Neural cell (in vitro differentiated cells): ENCODE measurements at regions not wholly inside any gene's neighbourhood (a gene's known extent, or its start where the extent isn't known, plus 50 kb on each side); places are given as distances from the start of the nearest gene placed in this dataset.
"Not testable (repeated sequence)": the region's sequence is repeated elsewhere in the genome, so short reads cannot be mapped to it uniquely, and the experiment has no call there.

Experiments used
- H2AFZ ChIP-seq: fragments of 200-600, 300-800 bp; sonication (generic), shearing (Covaris generic); 2 replicates; pipeline ENCODE4 v1.6.0; 2014; ENCODE audit warnings: low read depth, mild to moderate bottlenecking, antibody characterized with exemption, low read length, moderate library complexity
- H3F3A ChIP-seq: fragments of 200-600 bp; shearing (Covaris generic); 2 replicates; pipeline ENCODE4 v1.6.1; 2016; ENCODE audit warnings: mild to moderate bottlenecking, moderate library complexity, mixed read lengths, antibody characterized with exemption, low read length; ENCODE audit not compliant: insufficient read depth, poor library complexity, severe bottlenecking
- H3K27ac ChIP-seq: fragments of 200-600, 300-800 bp; sonication (generic), shearing (Covaris generic); 2 replicates; pipeline ENCODE4 v1.5.1; 2014; ENCODE audit warnings: mild to moderate bottlenecking, low read length, moderate library complexity
- H3K27me3 ChIP-seq: fragments of 300-800, 200-600 bp; sonication (generic), shearing (Covaris generic); 2 replicates; pipeline ENCODE4 v1.6.0; 2014; ENCODE audit warnings: mild to moderate bottlenecking, low read depth, low read length, moderate library complexity; ENCODE audit not compliant: insufficient read depth
- H3K36me3 ChIP-seq: fragments of 300-800, 200-600 bp; sonication (generic), shearing (Covaris generic); 2 replicates; pipeline ENCODE4 v1.5.1; 2014; ENCODE audit warnings: mild to moderate bottlenecking, antibody characterized with exemption, low read length, moderate library complexity; ENCODE audit not compliant: insufficient read depth
- H3K4me2 ChIP-seq: fragments of 300-800, 200-600 bp; sonication (generic), shearing (Covaris generic); 2 replicates; pipeline ENCODE4 v1.6.0; 2014; ENCODE audit warnings: mild to moderate bottlenecking, low read length
- H3K4me3 ChIP-seq: fragments of 300-800, 200-600 bp; sonication (generic), shearing (Covaris generic); 2 replicates; pipeline ENCODE4 v1.5.1; 2014; ENCODE audit warnings: mild to moderate bottlenecking, low read length, moderate library complexity
- H3K79me2 ChIP-seq: fragments of 200-600 bp; shearing (Covaris generic); replicated peaks from 2 replicates; pipeline ENCODE4 v1.6.0; 2014; ENCODE audit warnings: mild to moderate bottlenecking, low read length, moderate library complexity; ENCODE audit not compliant: insufficient read depth
- H3K9ac ChIP-seq: fragments of 300-800, 200-600 bp; sonication (generic), shearing (Covaris generic); 2 replicates; pipeline ENCODE4 v1.6.1; 2016; ENCODE audit warnings: mild to moderate bottlenecking, low read length, mixed read lengths
- H3K9me2 ChIP-seq: fragments of 200-600 bp; shearing (Covaris generic); 2 replicates; pipeline ENCODE4 v1.6.1; 2016; ENCODE audit warnings: mild to moderate bottlenecking, low read length, mixed read lengths; ENCODE audit not compliant: insufficient read depth
- H3K9me3 ChIP-seq: fragments of 200-600, 300-800 bp; sonication (generic), shearing (Covaris generic); 2 replicates; pipeline ENCODE4 v1.6.1; 2016; ENCODE audit warnings: mild to moderate bottlenecking, mixed run types, low read length, moderate library complexity, mixed read lengths
- H4K20me1 ChIP-seq: fragments of 200-600 bp; shearing (Covaris generic); 2 replicates; pipeline ENCODE4 v1.6.1; 2016; ENCODE audit warnings: mild to moderate bottlenecking, mixed run types; ENCODE audit not compliant: insufficient read depth
- EP300 ChIP-seq: fragments of 450-650 bp; conservative IDR thresholded peaks from 2 replicates; pipeline ENCODE4 v1.6.1; 2014; ENCODE audit warnings: antibody characterized with exemption, mild to moderate bottlenecking, moderate library complexity; ENCODE audit not compliant: poor library complexity, severe bottlenecking
- EZH2 ChIP-seq: fragments of 200-600, 300-800 bp; shearing (Covaris generic), sonication (generic); IDR thresholded peaks from 2 replicates; pipeline ENCODE4 v1.6.1; 2014; ENCODE audit warnings: antibody characterized with exemption, low read length, borderline replicate concordance, mild to moderate bottlenecking; ENCODE audit not compliant: insufficient read depth, poor library complexity, severe bottlenecking
- MXI1 ChIP-seq: fragments of 450-650 bp; conservative IDR thresholded peaks from 2 replicates; pipeline ENCODE4 v1.6.1; 2014; ENCODE audit warnings: antibody characterized with exemption, mild to moderate bottlenecking; ENCODE audit not compliant: poor library complexity, severe bottlenecking
- POLR2AphosphoS5 ChIP-seq: IDR thresholded peaks from 2 replicates; pipeline ENCODE4 v1.6.1; 2012
- RAD21 ChIP-seq: fragments of 450-650 bp; conservative IDR thresholded peaks from 2 replicates; pipeline ENCODE4 v1.6.1; 2014; ENCODE audit warnings: antibody characterized with exemption, mild to moderate bottlenecking, moderate library complexity
- SMC3 ChIP-seq: fragments of 450-650 bp; conservative IDR thresholded peaks from 2 replicates; pipeline ENCODE4 v1.6.1; 2014; ENCODE audit warnings: antibody characterized with exemption, mild to moderate bottlenecking, moderate library complexity; ENCODE audit not compliant: poor library complexity
- TAF1 ChIP-seq: IDR thresholded peaks from 2 replicates; pipeline ENCODE4 v1.6.1; 2012; ENCODE audit warnings: low read depth
- TF ChIP-seq, protein P1 (sequence below): IDR thresholded peaks from 2 replicates; pipeline ENCODE4 v1.6.1; 2012; ENCODE audit warnings: borderline replicate concordance
- TF ChIP-seq, protein P2 (sequence below): fragments of 450-650 bp; IDR thresholded peaks from 2 replicates; pipeline ENCODE4 v1.5.1; 2014; ENCODE audit warnings: antibody characterized with exemption, mild to moderate bottlenecking, moderate library complexity; ENCODE audit not compliant: poor library complexity, severe bottlenecking

GRCh38 chr7:16089191-16089590 is 332.1 kb downstream of the CRPPA start:
- Histone ChIP-seq H3K36me3 (no peaks in the 10 kb centered on the region), H3K9ac (no peak overlapping the region), H3K27me3 (no peaks in the 10 kb centered on the region), H3K4me2 (no peak overlapping the region), H4K20me1 (no peaks in the 10 kb centered on the region), H3K27ac (no peak overlapping the region), H3K9me3 (no peaks in the 10 kb centered on the region), H3K79me2 (no peaks in the 10 kb centered on the region), H3K4me3 (no peak overlapping the region), H3K9me2 (no peaks in the 10 kb centered on the region), H3F3A (no peaks in the 10 kb centered on the region), H2AFZ (no peak overlapping the region)
- TF ChIP-seq EZH2 (no peak), SMC3 (no peak), RAD21 (no peak)
- TF ChIP-seq, protein P1, sequence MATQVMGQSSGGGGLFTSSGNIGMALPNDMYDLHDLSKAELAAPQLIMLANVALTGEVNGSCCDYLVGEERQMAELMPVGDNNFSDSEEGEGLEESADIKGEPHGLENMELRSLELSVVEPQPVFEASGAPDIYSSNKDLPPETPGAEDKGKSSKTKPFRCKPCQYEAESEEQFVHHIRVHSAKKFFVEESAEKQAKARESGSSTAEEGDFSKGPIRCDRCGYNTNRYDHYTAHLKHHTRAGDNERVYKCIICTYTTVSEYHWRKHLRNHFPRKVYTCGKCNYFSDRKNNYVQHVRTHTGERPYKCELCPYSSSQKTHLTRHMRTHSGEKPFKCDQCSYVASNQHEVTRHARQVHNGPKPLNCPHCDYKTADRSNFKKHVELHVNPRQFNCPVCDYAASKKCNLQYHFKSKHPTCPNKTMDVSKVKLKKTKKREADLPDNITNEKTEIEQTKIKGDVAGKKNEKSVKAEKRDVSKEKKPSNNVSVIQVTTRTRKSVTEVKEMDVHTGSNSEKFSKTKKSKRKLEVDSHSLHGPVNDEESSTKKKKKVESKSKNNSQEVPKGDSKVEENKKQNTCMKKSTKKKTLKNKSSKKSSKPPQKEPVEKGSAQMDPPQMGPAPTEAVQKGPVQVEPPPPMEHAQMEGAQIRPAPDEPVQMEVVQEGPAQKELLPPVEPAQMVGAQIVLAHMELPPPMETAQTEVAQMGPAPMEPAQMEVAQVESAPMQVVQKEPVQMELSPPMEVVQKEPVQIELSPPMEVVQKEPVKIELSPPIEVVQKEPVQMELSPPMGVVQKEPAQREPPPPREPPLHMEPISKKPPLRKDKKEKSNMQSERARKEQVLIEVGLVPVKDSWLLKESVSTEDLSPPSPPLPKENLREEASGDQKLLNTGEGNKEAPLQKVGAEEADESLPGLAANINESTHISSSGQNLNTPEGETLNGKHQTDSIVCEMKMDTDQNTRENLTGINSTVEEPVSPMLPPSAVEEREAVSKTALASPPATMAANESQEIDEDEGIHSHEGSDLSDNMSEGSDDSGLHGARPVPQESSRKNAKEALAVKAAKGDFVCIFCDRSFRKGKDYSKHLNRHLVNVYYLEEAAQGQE: no peak

DNA sequence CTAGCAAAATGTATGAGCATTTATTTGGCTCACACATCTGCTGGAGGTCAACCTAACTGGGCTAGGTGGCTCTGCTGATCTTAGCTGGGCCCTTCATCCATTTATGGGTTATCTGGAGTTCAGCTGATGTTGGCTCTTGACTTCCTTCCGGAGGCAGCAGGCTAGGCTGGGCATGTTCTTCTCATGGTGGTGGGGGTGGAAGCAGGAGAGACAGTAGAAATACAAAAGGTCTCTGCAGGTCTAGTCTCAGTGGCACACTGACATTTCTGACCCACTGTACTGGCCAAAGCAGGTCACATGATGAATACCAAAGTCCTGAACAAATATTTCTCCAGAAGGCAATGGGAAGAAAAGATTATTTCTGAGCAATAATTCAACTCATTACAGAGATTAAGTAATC is 334.6 kb downstream of the CRPPA start:
- H3K9me3 ChIP-seq: no peaks in the 10 kb centered on the region
- H3K79me2 ChIP-seq: no peaks in the 10 kb centered on the region
- H3K4me3 ChIP-seq: no peak overlapping the region
- H3K4me2 ChIP-seq: no peak overlapping the region
- H2AFZ ChIP-seq: no peak overlapping the region
- TF ChIP-seq, protein P1: no peak
- TF ChIP-seq RAD21 (no peak), TAF1 (no peak), SMC3 (no peak), POLR2AphosphoS5 (no peak), EZH2 (no peak), MXI1 (no peak), EP300 (no peak)
- TF ChIP-seq, protein P2, sequence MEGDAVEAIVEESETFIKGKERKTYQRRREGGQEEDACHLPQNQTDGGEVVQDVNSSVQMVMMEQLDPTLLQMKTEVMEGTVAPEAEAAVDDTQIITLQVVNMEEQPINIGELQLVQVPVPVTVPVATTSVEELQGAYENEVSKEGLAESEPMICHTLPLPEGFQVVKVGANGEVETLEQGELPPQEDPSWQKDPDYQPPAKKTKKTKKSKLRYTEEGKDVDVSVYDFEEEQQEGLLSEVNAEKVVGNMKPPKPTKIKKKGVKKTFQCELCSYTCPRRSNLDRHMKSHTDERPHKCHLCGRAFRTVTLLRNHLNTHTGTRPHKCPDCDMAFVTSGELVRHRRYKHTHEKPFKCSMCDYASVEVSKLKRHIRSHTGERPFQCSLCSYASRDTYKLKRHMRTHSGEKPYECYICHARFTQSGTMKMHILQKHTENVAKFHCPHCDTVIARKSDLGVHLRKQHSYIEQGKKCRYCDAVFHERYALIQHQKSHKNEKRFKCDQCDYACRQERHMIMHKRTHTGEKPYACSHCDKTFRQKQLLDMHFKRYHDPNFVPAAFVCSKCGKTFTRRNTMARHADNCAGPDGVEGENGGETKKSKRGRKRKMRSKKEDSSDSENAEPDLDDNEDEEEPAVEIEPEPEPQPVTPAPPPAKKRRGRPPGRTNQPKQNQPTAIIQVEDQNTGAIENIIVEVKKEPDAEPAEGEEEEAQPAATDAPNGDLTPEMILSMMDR: no peak
- H3K9me2 ChIP-seq: no peaks in the 10 kb centered on the region
- H3F3A ChIP-seq: no peaks in the 10 kb centered on the region
- H3K27ac ChIP-seq: no peak overlapping the region
- H3K36me3 ChIP-seq: no peaks in the 10 kb centered on the region
- H3K9ac ChIP-seq: no peak overlapping the region
- no peaks in the 10 kb centered on the region for H3K27me3 ChIP-seq
- H4K20me1 ChIP-seq: no peaks in the 10 kb centered on the region

- H3K4me2 ChIP-seq, H3F3A ChIP-seq, H4K20me1 ChIP-seq, H3K36me3 ChIP-seq, H2AFZ ChIP-seq, H3K9ac ChIP-seq, H3K79me2 ChIP-seq, H3K4me3 ChIP-seq, H3K9me2 ChIP-seq, H3K27me3 ChIP-seq, H3K9me3 ChIP-seq, H3K27ac ChIP-seq: not testable (repeated sequence)
Observed at GRCh38 chr7:16085780-16086179, 335.6 kb downstream of the CRPPA start.
